PFSK-1 (cell line): ENCODE measurements at regions not wholly inside any gene's neighbourhood (a gene's known extent, or its start where the extent isn't known, plus 50 kb on each side); places are given as distances from the start of the nearest gene placed in this dataset.

ENCODE experiments used
- POLR2AphosphoS5 ChIP-seq: IDR thresholded peaks from 2 replicates; pipeline ENCODE4 v1.6.1; 2012; ENCODE audit warnings: low read depth, mild to moderate bottlenecking, control low read depth, low read length, moderate library complexity
- SIN3A ChIP-seq: IDR thresholded peaks from 2 replicates; pipeline ENCODE4 v1.6.1; 2012; ENCODE audit warnings: mild to moderate bottlenecking, low read length, moderate library complexity, borderline replicate concordance; ENCODE audit not compliant: insufficient read depth

DNA sequence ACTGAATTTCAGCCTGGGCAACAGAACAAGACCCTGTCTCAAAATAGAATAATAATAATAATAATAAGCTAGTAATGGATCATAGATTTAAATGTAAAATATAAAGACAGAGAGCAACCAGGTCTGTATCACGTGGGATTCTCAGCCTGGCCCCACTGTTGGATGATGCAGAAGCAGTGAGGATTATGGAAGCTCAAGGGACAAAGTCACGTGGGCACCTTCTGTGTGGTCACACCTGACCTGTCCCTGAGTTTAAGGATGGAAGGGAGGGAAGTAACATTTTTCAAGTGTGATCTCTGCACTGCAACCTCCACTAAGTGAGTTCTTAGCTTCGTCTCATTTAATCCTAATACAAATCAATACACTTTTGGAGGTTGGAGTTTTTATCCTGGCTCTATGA lies 212.5 kb upstream of the IER5L start:
- TF ChIP-seq POLR2AphosphoS5 (no peak), SIN3A (no peak)
